HL-60 (cell line): ENCODE measurements at regions not wholly inside any gene's neighbourhood (a gene's known extent, or its start where the extent isn't known, plus 50 kb on each side); places are given as distances from the start of the nearest gene placed in this dataset.

Source experiments
- DNase-seq, 2 experiments: peaks; one replicate each; pipeline ENCODE4 v3.0.0-alpha.2; 2010 to 2020; ENCODE audit warnings: low read depth in 1 of 2, low spot score in 1 of 2
- H3K27ac ChIP-seq: fragments of 250-450 bp; sonication (Bioruptor Pico); replicated peaks from 2 replicates; pipeline ENCODE4 v1.5.1; 2020; ENCODE audit warnings: mild to moderate bottlenecking, moderate library complexity
- H3K27me3 ChIP-seq: fragments of 250-450 bp; sonication (Bioruptor Pico); 2 replicates; pipeline ENCODE4 v1.5.1; 2021; ENCODE audit warnings: mild to moderate bottlenecking, moderate library complexity; ENCODE audit not compliant: insufficient read depth, poor library complexity, severe bottlenecking
- H3K4me3 ChIP-seq: replicated peaks from 2 replicates; pipeline ENCODE4 v1.5.1; 2011; ENCODE audit warnings: mild to moderate bottlenecking, control low read depth, low read length; ENCODE audit not compliant: insufficient read depth
- CTCF ChIP-seq: IDR thresholded peaks from one replicate; pipeline ENCODE4 v1.5.1; 2011; ENCODE audit warnings: low read length, control low read depth, inconsistent platforms; ENCODE audit not compliant: insufficient read depth
- GABPA ChIP-seq: IDR thresholded peaks from 2 replicates; pipeline ENCODE4 v1.6.1; 2012; ENCODE audit warnings: low read depth
- POLR2AphosphoS5 ChIP-seq: IDR thresholded peaks from 2 replicates; pipeline ENCODE4 v1.6.1; 2012; ENCODE audit warnings: low read depth
- REST ChIP-seq: IDR thresholded peaks from 2 replicates; pipeline ENCODE4 v1.6.1; 2012; ENCODE audit warnings: low read depth; ENCODE audit not compliant: insufficient replicate concordance
- SPI1 ChIP-seq: IDR thresholded peaks from 2 replicates; pipeline ENCODE4 v1.6.1; 2012; ENCODE audit warnings: low read depth, mild to moderate bottlenecking, borderline replicate concordance

- no peak for TF ChIP-seq POLR2AphosphoS5
- no peak for TF ChIP-seq GABPA
- no peak for TF ChIP-seq CTCF
- TF ChIP-seq SPI1, result no peak
- TF ChIP-seq REST, result no peak
- no peak for DNase-seq
- Histone ChIP-seq H3K4me3 (no peak overlapping the region), H3K27ac (no peak overlapping the region), H3K27me3 (no peaks in the 10 kb centered on the region)
Observed at GRCh38 chr4:184282251-184282713, 64.6 kb upstream of the ENPP6 start.

GRCh38 chr4:184281231-184282139 is 63.8 kb upstream of the ENPP6 start:
- no peak for DNase-seq
- Histone ChIP-seq H3K27ac (no peak overlapping the region), H3K4me3 (no peak overlapping the region), H3K27me3 (no peaks in the 10 kb centered on the region)
- TF ChIP-seq REST (no peak), CTCF (no peak), GABPA (no peak), SPI1 (no peak), POLR2AphosphoS5 (no peak)

- H3K27ac ChIP-seq, result no peak overlapping the region
- DNase-seq, result no peak
- H3K4me3 ChIP-seq, result no peak overlapping the region
- TF ChIP-seq SPI1 (no peak), GABPA (no peak)
- no peaks in the 10 kb centered on the region for H3K27me3 ChIP-seq
Observed at GRCh38 chr4:184280591-184281071, 63.0 kb upstream of the ENPP6 start.

- no peak for DNase-seq
- TF ChIP-seq REST, result no peak
- TF ChIP-seq CTCF, result no peak
- no peak for TF ChIP-seq GABPA
- no peak for TF ChIP-seq POLR2AphosphoS5
- no peak for TF ChIP-seq SPI1
- Histone ChIP-seq H3K27me3 (no peaks in the 10 kb centered on the region), H3K4me3 (no peak overlapping the region), H3K27ac (no peak overlapping the region)
Observed at GRCh38 chr4:184280137-184280536, 62.5 kb upstream of the ENPP6 start.
